MM.1S (cell line): ENCODE measurements at regions not wholly inside any gene's neighbourhood (a gene's known extent, or its start where the extent isn't known, plus 50 kb on each side); places are given as distances from the start of the nearest gene placed in this dataset.

Experiments
- DNase-seq: peaks from one replicate; pipeline ENCODE4 v3.0.0-alpha.2; 2015
- H2AFZ ChIP-seq: fragments of 300-600 bp; sonication (generic); 2 replicates; pipeline ENCODE4 v1.6.0; 2016; ENCODE audit warnings: antibody characterized with exemption, low read length
- H3F3A ChIP-seq: fragments of 300-600 bp; sonication (generic); 2 replicates; pipeline ENCODE4 v1.6.1; 2016; ENCODE audit warnings: mild to moderate bottlenecking, antibody characterized with exemption, low read length, moderate library complexity, mixed read lengths; ENCODE audit not compliant: insufficient read depth
- H3K27ac ChIP-seq: fragments of 300-600 bp; sonication (generic); 2 replicates; pipeline ENCODE4 v1.5.1; 2016; ENCODE audit warnings: mild to moderate bottlenecking, low read length
- H3K27me3 ChIP-seq: fragments of 300-600 bp; sonication (generic); replicated peaks from 2 replicates; pipeline ENCODE4 v1.6.0; 2016; ENCODE audit warnings: low read length; ENCODE audit not compliant: insufficient read depth
- H3K36me3 ChIP-seq: fragments of 300-600 bp; sonication (generic); replicated peaks from 2 replicates; pipeline ENCODE4 v1.6.1; 2016; ENCODE audit warnings: mild to moderate bottlenecking, low read length, mixed read lengths; ENCODE audit not compliant: insufficient read depth
- H3K4me1 ChIP-seq: fragments of 300-600 bp; sonication (generic); 2 replicates; pipeline ENCODE4 v1.6.1; 2016; ENCODE audit warnings: low read length, mixed read lengths
- H3K4me2 ChIP-seq: fragments of 300-600 bp; sonication (generic); 2 replicates; pipeline ENCODE4 v1.6.0; 2016; ENCODE audit warnings: low read depth, low read length
- H3K4me3 ChIP-seq: fragments of 300-600 bp; sonication (generic); 2 replicates; pipeline ENCODE4 v1.5.1; 2016; ENCODE audit warnings: low read length, mixed read lengths
- H3K79me2 ChIP-seq: fragments of 300-600 bp; sonication (generic); 2 replicates; pipeline ENCODE4 v1.6.1; 2016; ENCODE audit warnings: mixed run types, low read length, mixed read lengths
- H3K9ac ChIP-seq: fragments of 300-600 bp; sonication (generic); 2 replicates; pipeline ENCODE4 v1.6.1; 2016; ENCODE audit warnings: low read length, mixed read lengths
- H3K9me2 ChIP-seq: fragments of 300-600 bp; sonication (generic); replicated peaks from 2 replicates; pipeline ENCODE4 v1.6.1; 2016; ENCODE audit warnings: mild to moderate bottlenecking, low read length, mixed read lengths; ENCODE audit not compliant: insufficient read depth
- H3K9me3 ChIP-seq: fragments of 300-600 bp; sonication (generic); replicated peaks from 2 replicates; pipeline ENCODE4 v1.6.1; 2016; ENCODE audit warnings: mild to moderate bottlenecking, low read length, mixed read lengths; ENCODE audit not compliant: insufficient read depth
- H4K20me1 ChIP-seq: fragments of 300-600 bp; sonication (generic); 2 replicates; pipeline ENCODE4 v1.6.1; 2016; ENCODE audit warnings: mild to moderate bottlenecking, low read length, moderate library complexity, mixed read lengths; ENCODE audit not compliant: insufficient read depth
- CTCF ChIP-seq: fragments of 300-600 bp; sonication (generic); IDR thresholded peaks from 2 replicates; pipeline ENCODE4 v1.5.1; 2016; ENCODE audit warnings: antibody characterized with exemption, low read length, mixed read lengths
- EZH2 ChIP-seq: fragments of 300-600 bp; sonication (generic); optimal IDR thresholded peaks from 2 replicates; pipeline ENCODE3; 2017; ENCODE audit warnings: low read depth, mild to moderate bottlenecking, antibody characterized with exemption, low read length, mixed read lengths
- EZH2phosphoT487 ChIP-seq: fragments of 300-600 bp; sonication (generic); IDR thresholded peaks from 2 replicates; pipeline ENCODE4 v1.6.1; 2018; ENCODE audit warnings: antibody characterized with exemption, low read length

DNA sequence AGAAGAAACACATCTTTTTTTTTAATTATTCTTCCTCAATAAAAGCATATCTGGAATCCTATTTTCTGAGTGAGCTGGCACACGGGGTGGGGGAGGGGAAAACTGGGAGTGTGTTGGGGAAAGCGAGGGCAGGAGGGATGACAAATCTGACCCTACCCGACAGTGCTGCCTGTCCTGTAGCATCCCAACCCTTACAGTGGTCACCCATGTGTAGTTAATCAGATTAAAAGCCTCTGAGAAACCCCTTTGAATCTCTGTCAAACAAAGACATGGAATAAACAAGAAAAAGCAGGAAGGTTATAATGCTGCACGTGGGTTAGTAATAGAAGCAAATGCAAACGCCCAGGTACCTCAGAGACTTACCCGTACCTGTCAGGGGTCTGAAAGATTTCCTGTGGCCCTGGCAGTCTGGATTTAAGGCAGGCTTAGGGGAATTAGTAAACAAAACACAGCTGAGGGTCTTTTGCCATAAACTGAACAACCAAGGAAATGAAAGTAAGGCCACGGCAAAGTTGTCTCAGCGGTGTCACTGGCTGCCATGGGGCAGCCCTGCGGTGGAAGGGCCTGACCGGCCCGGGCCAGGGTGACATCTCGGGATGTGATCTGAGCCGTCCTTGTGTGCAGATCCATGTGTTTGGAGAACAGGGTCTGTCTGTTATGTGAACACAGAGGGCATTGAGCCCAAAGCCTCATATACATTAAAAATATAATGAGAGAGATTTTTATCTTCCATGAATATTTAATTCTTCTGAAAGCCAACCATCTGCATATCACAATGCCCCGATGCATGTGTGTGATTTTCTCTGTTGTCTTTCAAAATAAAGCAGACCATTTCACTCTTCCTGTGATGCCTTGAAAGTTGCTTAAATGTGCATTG, 308.2 kb downstream of the ZNF608 start:
- H3K4me3 ChIP-seq = no peak overlapping the region
- TF ChIP-seq EZH2phosphoT487 (no peak), CTCF (no peak), EZH2 (no peak)
- no peaks in the 10 kb centered on the region for H3K36me3 ChIP-seq
- no peaks in the 10 kb centered on the region for H3K9me2 ChIP-seq
- H3K27me3 ChIP-seq = no peaks in the 10 kb centered on the region
- no peaks in the 10 kb centered on the region for H3K9me3 ChIP-seq
- no peak for DNase-seq
- H4K20me1 ChIP-seq = no peaks in the 10 kb centered on the region
- H3K4me1 ChIP-seq = no peaks in the 10 kb centered on the region
- no peaks in the 10 kb centered on the region for H3F3A ChIP-seq
- no peak overlapping the region for H3K4me2 ChIP-seq
- no peak overlapping the region for H3K27ac ChIP-seq
- no peaks in the 10 kb centered on the region for H3K79me2 ChIP-seq
- H2AFZ ChIP-seq = no peak overlapping the region
- H3K9ac ChIP-seq = no peak overlapping the region

- no peak for DNase-seq
Observed at GRCh38 chr5:124436294-124436693, 310.1 kb downstream of the ZNF608 start.

GRCh38 chr5:124433170-124433569, 313.3 kb downstream of the ZNF608 start:
- DNase-seq = no peak
- no peaks in the 10 kb centered on the region for H3K9me3 ChIP-seq

More at GRCh38 chr5:124436294-124436693, 310.1 kb downstream of the ZNF608 start:
- Histone ChIP-seq H3K27me3 (no peaks in the 10 kb centered on the region), H3K36me3 (no peaks in the 10 kb centered on the region), H3K79me2 (no peaks in the 10 kb centered on the region), H3K9me2 (no peaks in the 10 kb centered on the region), H4K20me1 (no peaks in the 10 kb centered on the region), H2AFZ (no peak overlapping the region), H3K4me1 (no peaks in the 10 kb centered on the region), H3K4me3 (no peak overlapping the region), H3F3A (no peaks in the 10 kb centered on the region), H3K27ac (no peak overlapping the region), H3K4me2 (no peak overlapping the region), H3K9me3 (no peaks in the 10 kb centered on the region), H3K9ac (no peak overlapping the region)
- TF ChIP-seq CTCF = no peak
- no peak for TF ChIP-seq EZH2phosphoT487
- no peak for TF ChIP-seq EZH2

More at GRCh38 chr5:124433170-124433569, 313.3 kb downstream of the ZNF608 start:
- Histone ChIP-seq H3K27me3 (no peaks in the 10 kb centered on the region), H3K4me1 (no peaks in the 10 kb centered on the region), H3K9ac (no peak overlapping the region), H3K4me3 (no peak overlapping the region), H3K27ac (no peak overlapping the region), H2AFZ (no peak overlapping the region), H3K4me2 (no peak overlapping the region), H4K20me1 (no peaks in the 10 kb centered on the region), H3F3A (no peaks in the 10 kb centered on the region), H3K36me3 (no peaks in the 10 kb centered on the region), H3K9me2 (no peaks in the 10 kb centered on the region), H3K79me2 (no peaks in the 10 kb centered on the region)
- TF ChIP-seq EZH2 (no peak), EZH2phosphoT487 (no peak), CTCF (no peak)
